C4-2B (cell line): ENCODE measurements at regions not wholly inside any gene's neighbourhood (a gene's known extent, or its start where the extent isn't known, plus 50 kb on each side); places are given as distances from the start of the nearest gene placed in this dataset.

Source experiments
- CTCF ChIP-seq: fragments of 450-650 bp; conservative IDR thresholded peaks from 2 replicates; pipeline ENCODE4 v1.5.1; 2017; ENCODE audit warnings: mild to moderate bottlenecking
- ZFX ChIP-seq: fragments of 450-650 bp; IDR thresholded peaks from 2 replicates; pipeline ENCODE4 v1.6.1; 2017

DNA sequence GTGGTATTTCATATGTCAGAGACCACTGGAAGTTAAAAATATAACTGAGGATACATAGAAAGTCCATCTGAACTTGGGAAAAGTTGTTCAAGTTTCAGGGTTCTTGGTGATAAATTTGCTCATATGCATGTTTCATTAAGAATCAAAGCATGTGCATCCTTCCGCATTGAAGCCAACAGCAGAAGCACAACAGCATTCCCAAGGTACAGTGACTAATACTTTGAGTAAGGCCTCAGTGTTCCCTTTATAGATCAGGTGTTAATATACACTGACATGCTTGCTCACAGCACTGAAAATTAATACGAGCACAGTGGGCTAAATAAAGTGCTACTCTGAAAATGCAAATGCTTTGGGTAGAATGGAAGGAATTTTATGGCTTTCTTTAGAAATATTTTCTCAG, 691.1 kb downstream of the METTL15 start:
- TF ChIP-seq CTCF (no peak), ZFX (no peak)
